ENCODE measurements at regions not wholly inside any gene's neighbourhood (a gene's known extent, or its start where the extent isn't known, plus 50 kb on each side); places are given as distances from the start of the nearest gene placed in this dataset.

DNA sequence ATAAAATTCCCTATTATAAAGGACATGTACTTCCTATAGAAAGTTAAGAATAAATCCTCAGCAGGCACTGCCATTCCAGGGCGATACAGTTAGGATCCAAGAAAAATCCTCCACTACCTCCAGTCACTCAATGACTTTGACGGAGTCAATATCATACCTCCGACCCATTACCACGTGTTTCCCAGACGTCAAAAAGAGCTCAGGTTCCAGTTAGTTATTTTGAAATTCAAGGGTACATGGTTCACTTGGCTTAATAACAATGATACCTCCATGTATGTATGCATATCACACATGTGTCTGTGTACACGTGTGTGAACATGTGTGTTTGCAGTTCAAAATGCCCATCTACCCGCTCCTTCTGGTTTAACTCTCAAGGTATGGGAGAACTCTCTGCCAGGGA lies 189.2 kb downstream of the SHANK2 start:
- no peaks in the 10 kb centered on the region for H3K9me3 ChIP-seq (ENCODE audit: control insufficient read depth in 3 of 3, low read length in 3 of 3)
- no peak overlapping the region for H3K9ac ChIP-seq (ENCODE audit: low read depth in 1 of 3, low read length in 3 of 3)
- no peak overlapping the region for H3K27ac ChIP-seq (ENCODE audit: low read depth, low read length)
- H3K4me1 ChIP-seq (ENCODE audit: control insufficient read depth in 3 of 3, insufficient read depth in 3 of 3, low read length in 3 of 3): no peaks in the 10 kb centered on the region
- no peak overlapping the region for H3K4me3 ChIP-seq (ENCODE audit: low read length in 3 of 3)
- no peaks in the 10 kb centered on the region for H3K36me3 ChIP-seq (ENCODE audit: control insufficient read depth in 3 of 3, insufficient read depth in 3 of 3, low read length in 3 of 3)
- peaks cover 13 to 27% (median 27%) of the 10 kb centered on the region in 3 donors for H3K27me3 ChIP-seq (ENCODE audit: control insufficient read depth in 3 of 3, insufficient read depth in 3 of 3, low read length in 3 of 3)

DNA sequence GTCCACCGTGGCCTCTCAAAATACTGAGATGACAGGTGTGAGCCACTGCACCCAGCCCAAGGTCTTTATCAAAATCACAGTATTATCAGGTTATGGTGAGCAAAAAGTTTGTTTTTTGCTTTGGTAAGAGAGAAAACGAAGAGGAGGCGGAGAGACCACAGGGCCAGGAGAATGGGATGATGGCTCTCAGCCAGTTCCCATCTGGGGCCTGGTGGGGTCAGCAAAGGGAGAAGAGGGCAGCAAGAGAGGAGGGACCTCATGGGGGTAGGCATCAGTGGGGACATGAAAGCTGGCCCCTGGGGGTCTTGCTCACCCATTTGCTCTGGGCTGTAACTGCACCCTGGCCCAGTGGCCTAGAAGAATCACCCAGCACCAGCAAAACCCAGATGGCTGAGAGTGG lies 190.2 kb downstream of the SHANK2 start:
- no peaks in the 10 kb centered on the region for H3K36me3 ChIP-seq (ENCODE audit: control insufficient read depth in 3 of 3, insufficient read depth in 3 of 3, low read length in 3 of 3)
- no peak overlapping the region for H3K9ac ChIP-seq (ENCODE audit: low read depth in 1 of 3, low read length in 3 of 3)
- no peak overlapping the region for H3K4me3 ChIP-seq (ENCODE audit: low read length in 3 of 3)
- H3K4me1 ChIP-seq (ENCODE audit: control insufficient read depth in 3 of 3, insufficient read depth in 3 of 3, low read length in 3 of 3): no peaks in the 10 kb centered on the region
- no peak overlapping the region for H3K27ac ChIP-seq (ENCODE audit: low read depth, low read length)
- peaks cover 13 to 27% (median 27%) of the 10 kb centered on the region in 3 donors for H3K27me3 ChIP-seq (ENCODE audit: control insufficient read depth in 3 of 3, insufficient read depth in 3 of 3, low read length in 3 of 3)
- no peaks in the 10 kb centered on the region for H3K9me3 ChIP-seq (ENCODE audit: control insufficient read depth in 3 of 3, low read length in 3 of 3)

DNA sequence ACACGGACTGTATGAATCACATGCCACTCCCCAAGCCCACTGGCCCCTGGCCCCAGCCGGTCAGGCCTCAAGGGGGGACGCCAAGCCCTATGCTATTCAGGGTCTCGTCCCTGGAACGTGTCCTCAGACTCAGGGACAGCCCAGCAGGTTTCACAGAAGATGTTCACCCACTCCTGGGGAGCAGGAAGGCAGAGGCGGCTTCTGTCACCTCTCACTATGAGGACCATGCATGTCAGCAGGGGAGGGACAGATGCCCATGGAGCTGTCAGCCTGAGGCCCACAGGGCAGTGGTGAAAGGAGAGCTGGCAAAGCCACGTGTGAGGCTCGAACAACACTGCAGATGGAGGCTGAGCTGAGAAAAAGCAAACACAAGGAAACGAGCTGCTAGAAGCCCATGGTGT lies 192.0 kb downstream of the SHANK2 start:
- peaks cover 13 to 27% (median 23%) of the 10 kb centered on the region in 3 donors for H3K27me3 ChIP-seq (ENCODE audit: control insufficient read depth in 3 of 3, insufficient read depth in 3 of 3, low read length in 3 of 3)
- H3K9me3 ChIP-seq (ENCODE audit: control insufficient read depth in 3 of 3, low read length in 3 of 3): no peaks in the 10 kb centered on the region
- H3K36me3 ChIP-seq (ENCODE audit: control insufficient read depth in 3 of 3, insufficient read depth in 3 of 3, low read length in 3 of 3): no peaks in the 10 kb centered on the region
- H3K4me1 ChIP-seq (ENCODE audit: control insufficient read depth in 3 of 3, insufficient read depth in 3 of 3, low read length in 3 of 3): no peaks in the 10 kb centered on the region
- no peak overlapping the region for H3K9ac ChIP-seq (ENCODE audit: low read depth in 1 of 3, low read length in 3 of 3)
- no peak overlapping the region for H3K4me3 ChIP-seq (ENCODE audit: low read length in 3 of 3)
- H3K27ac ChIP-seq (ENCODE audit: low read depth, low read length): no peak overlapping the region

DNA sequence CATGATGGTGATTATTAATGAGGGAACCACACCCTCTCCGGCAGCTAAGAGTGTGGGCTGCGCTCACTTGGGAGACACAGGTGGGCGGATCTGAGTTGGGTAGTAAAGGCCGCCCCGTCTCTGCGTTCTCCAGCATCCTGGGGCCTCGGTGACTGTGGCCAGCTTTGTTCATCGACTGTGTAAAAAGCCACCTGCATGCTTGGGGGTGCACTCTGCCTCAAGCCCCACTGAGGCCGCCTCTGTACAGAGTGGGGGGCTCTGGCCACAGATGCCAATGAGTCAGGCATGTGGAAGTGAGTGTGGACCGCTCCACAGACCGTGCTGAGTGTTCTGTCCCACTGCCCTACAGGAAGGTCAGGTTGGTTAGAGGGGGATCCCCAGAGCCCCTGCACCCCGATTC lies 192.7 kb downstream of the SHANK2 start:
- no peak overlapping the region for H3K9ac ChIP-seq (ENCODE audit: low read depth in 1 of 3, low read length in 3 of 3)
- H3K36me3 ChIP-seq (ENCODE audit: control insufficient read depth in 3 of 3, insufficient read depth in 3 of 3, low read length in 3 of 3): no peaks in the 10 kb centered on the region
- peaks cover 7 to 22% (median 17%) of the 10 kb centered on the region in 3 donors for H3K27me3 ChIP-seq (ENCODE audit: control insufficient read depth in 3 of 3, insufficient read depth in 3 of 3, low read length in 3 of 3)
- no peaks in the 10 kb centered on the region for H3K4me1 ChIP-seq (ENCODE audit: control insufficient read depth in 3 of 3, insufficient read depth in 3 of 3, low read length in 3 of 3)
- no peak overlapping the region for H3K4me3 ChIP-seq (ENCODE audit: low read length in 3 of 3)
- no peak overlapping the region for H3K27ac ChIP-seq (ENCODE audit: low read depth, low read length)
- H3K9me3 ChIP-seq (ENCODE audit: control insufficient read depth in 3 of 3, low read length in 3 of 3): no peaks in the 10 kb centered on the region

GRCh38 chr11:71055925-71056324 lies 196.5 kb downstream of the SHANK2 start:
- no peaks in the 10 kb centered on the region for H3K36me3 ChIP-seq (ENCODE audit: control insufficient read depth in 3 of 3, insufficient read depth in 3 of 3, low read length in 3 of 3)
- no peak overlapping the region for H3K9ac ChIP-seq (ENCODE audit: low read depth in 1 of 3, low read length in 3 of 3)
- H3K9me3 ChIP-seq (ENCODE audit: control insufficient read depth in 3 of 3, low read length in 3 of 3): no peaks in the 10 kb centered on the region
- peaks cover 0 to 3% (median 0%) of the 10 kb centered on the region in 3 donors for H3K27me3 ChIP-seq (ENCODE audit: control insufficient read depth in 3 of 3, insufficient read depth in 3 of 3, low read length in 3 of 3)
- no peak overlapping the region for H3K27ac ChIP-seq (ENCODE audit: low read depth, low read length)
- H3K4me1 ChIP-seq (ENCODE audit: control insufficient read depth in 3 of 3, insufficient read depth in 3 of 3, low read length in 3 of 3): no peaks in the 10 kb centered on the region
- H3K4me3 ChIP-seq (ENCODE audit: low read length in 3 of 3): no peak overlapping the region
